GM12878 (cell line): ENCODE measurements at regions not wholly inside any gene's neighbourhood (a gene's known extent, or its start where the extent isn't known, plus 50 kb on each side); places are given as distances from the start of the nearest gene placed in this dataset.

Source experiments
- ATAC-seq: fragments of 200-7000 bp; cut with Tn5 transposase; 3 replicates; pipeline ENCODE4 v1.9.1; 2020; ENCODE audit warnings: mild to moderate bottlenecking, moderate library complexity
- BruUV-seq: library from RNA; stranded (reverse); fragments of 400-500 nt; replicated peaks from 2 replicates; lab custom pipeline; 2021; lab: Mats Ljungman, UMichigan
- CTCF ChIA-PET: fragments of 300-600 bp; sonication (Branson Sonifier 250); formaldehyde crosslinking; extraction: SDS; loops from one replicate; lab custom pipeline; 2021; ENCODE audit warnings: inconsistent platforms; lab: Yijun Ruan, JAX
- POLR2A ChIA-PET: fragments of 350-600 bp; formaldehyde crosslinking; extraction: SDS; loops from one replicate; lab custom pipeline; 2021; ENCODE audit warnings: inconsistent platforms; lab: Charles Lee
- RAD21 ChIA-PET: fragments of 300-600 bp; sonication (Branson Sonifier 250); formaldehyde crosslinking; loops from one replicate; lab custom pipeline; 2023; ENCODE audit warnings: antibody characterized with exemption; ENCODE audit not compliant: unreplicated experiment; lab: Charles Lee
- SMC1A ChIA-PET: fragments of 300-600 bp; sonication (Branson Sonifier 250); formaldehyde crosslinking; loops from one replicate; lab custom pipeline; 2023; ENCODE audit not compliant: unreplicated experiment, uncharacterized antibody; lab: Charles Lee
- DNase-seq: peaks from one replicate; pipeline ENCODE4 v3.0.0-alpha.2; 2011; ENCODE audit warnings: low read depth, low spot score
- FAIRE-seq: peaks from 3 replicates; lab custom pipeline; 2011; peaks lifted over from hg19 to GRCh38; lab: Jason Lieb, UNC
- H2AFZ ChIP-seq: 2 replicates; pipeline ENCODE4 v1.6.0; 2011; ENCODE audit warnings: low read depth, low read length, control low read depth; ENCODE audit not compliant: control insufficient read depth
- H3K27ac ChIP-seq: 2 replicates; pipeline ENCODE4 v1.5.1; 2011; ENCODE audit warnings: control low read depth; ENCODE audit not compliant: control insufficient read depth, insufficient read depth
- H3K27me3 ChIP-seq, 2 experiments: replicated peaks in 1 of 2; 2 replicates each; pipeline versions ENCODE4 v1.6.0 to v1.6.1; 2011; ENCODE audit warnings: low read length in 1 of 2; ENCODE audit not compliant: control insufficient read depth in 2 of 2, insufficient read depth in 2 of 2
- H3K36me3 ChIP-seq, 2 experiments: 2 replicates each; pipeline ENCODE4 v1.5.1; 2011; ENCODE audit warnings: low read length in 1 of 2; ENCODE audit not compliant: control insufficient read depth in 2 of 2, insufficient read depth in 2 of 2
- H3K4me1 ChIP-seq: 2 replicates; pipeline ENCODE4 v1.6.1; 2011; ENCODE audit warnings: mild to moderate bottlenecking, low read length, moderate library complexity, mixed read lengths; ENCODE audit not compliant: control insufficient read depth, insufficient read depth
- H3K4me2 ChIP-seq: 2 replicates; pipeline ENCODE4 v1.6.0; 2011; ENCODE audit warnings: control low read depth; ENCODE audit not compliant: control insufficient read depth, insufficient read depth
- H3K4me3 ChIP-seq: fragments of 200-600 bp; sonication (generic); 2 replicates; pipeline ENCODE4 v1.5.1; 2016
- H3K79me2 ChIP-seq: 2 replicates; pipeline ENCODE4 v1.6.0; 2011; ENCODE audit warnings: low read length; ENCODE audit not compliant: control insufficient read depth, insufficient read depth
- H3K9ac ChIP-seq: 2 replicates; pipeline ENCODE4 v1.8.0; 2011; ENCODE audit warnings: low read length, control low read depth, mixed read lengths; ENCODE audit not compliant: control insufficient read depth, insufficient read depth
- H3K9me3 ChIP-seq: replicated peaks from 3 replicates; pipeline ENCODE4 v1.5.1; 2011; ENCODE audit warnings: mild to moderate bottlenecking, low read length; ENCODE audit not compliant: control insufficient read depth, insufficient read depth
- H4K20me1 ChIP-seq: 2 replicates; pipeline ENCODE4 v1.6.0; 2011; ENCODE audit not compliant: control insufficient read depth, insufficient read depth
- ATF7 ChIP-seq: fragments of 450-650 bp; IDR thresholded peaks from 2 replicates; pipeline ENCODE4 v1.6.1; 2016; ENCODE audit warnings: low read depth, mild to moderate bottlenecking
- EGR1 ChIP-seq, 2 experiments: IDR thresholded peaks; 1 replicate in 1 of 2; 2 replicates in 1 of 2; pipeline ENCODE4 v1.6.1; 2011 to 2012; ENCODE audit warnings: low read depth in 2 of 2, low read length in 2 of 2, borderline replicate concordance in 1 of 2, mild to moderate bottlenecking in 1 of 2, moderate library complexity in 1 of 2
- SKIL ChIP-seq: fragments of 450-650 bp; IDR thresholded peaks from 2 replicates; pipeline ENCODE4 v1.6.1; 2017; ENCODE audit warnings: mild to moderate bottlenecking, low read depth, inconsistent platforms; ENCODE audit not compliant: poor library complexity, severe bottlenecking
- TCF7 ChIP-seq: IDR thresholded peaks from 2 replicates; pipeline ENCODE4 v1.6.1; 2014; ENCODE audit warnings: antibody characterized with exemption, borderline replicate concordance
- ZNF207 ChIP-seq: fragments of 450-650 bp; IDR thresholded peaks from 2 replicates; pipeline ENCODE4 v1.6.1; 2014; ENCODE audit warnings: antibody characterized with exemption, mild to moderate bottlenecking, borderline replicate concordance
- ZNF274 ChIP-seq: IDR thresholded peaks from one replicate; pipeline ENCODE4 v1.8.0; 2011; ENCODE audit not compliant: insufficient read length, insufficient read depth
- ZNF622 ChIP-seq: fragments of 450-650 bp; IDR thresholded peaks from 2 replicates; pipeline ENCODE4 v1.6.1; 2017; ENCODE audit warnings: mild to moderate bottlenecking, inconsistent platforms
- WGBS: methylation state at CpG from one replicate; pipeline ENCODE4 v1.1.6; 2016; ENCODE audit warnings: low lambda C conversion rate; ENCODE audit not compliant: insufficient replicate concordance, insufficient coverage; ENCODE audit errors: missing lambda C conversion rate; 5-methylcytosine and 5-hydroxymethylcytosine counted together
- in situ Hi-C: fragments of 300-500 bp; cut with MboI; formaldehyde crosslinking; loops from 9 replicates; pipeline ENCODE4 v1.14.3; 2018; ENCODE audit warnings: mixed read lengths
- intact Hi-C: fragments of 100-400 bp; cut with micrococcal nuclease; formaldehyde crosslinking; loops from one replicate; pipeline ENCODE4 v1.14.2; 2022; ENCODE audit not compliant: unreplicated experiment

- ChIA-PET POLR2A (no interaction called here), SMC1A (no interaction called here), RAD21 (no interaction called here), CTCF (no interaction called here)
- no peaks in the 10 kb centered on the region for H3K9me3 ChIP-seq
- no peaks in the 10 kb centered on the region for H3K36me3 ChIP-seq
- H3K79me2 ChIP-seq, result no peaks in the 10 kb centered on the region
- BruUV-seq, result no TSS peak
- no peaks in the 10 kb centered on the region for H3K27me3 ChIP-seq
- TF ChIP-seq ZNF274, result no peak
- no peak for TF ChIP-seq SKIL
- no peak for TF ChIP-seq ZNF207
- intact Hi-C loops, result no loop called here
- in situ Hi-C loops, result no loop called here
- no peak for DNase-seq
- no peak overlapping the region for H3K27ac ChIP-seq
- H4K20me1 ChIP-seq, result no peaks in the 10 kb centered on the region
- 44% methylated on average over 11 of the region's 11 CpGs for WGBS
- no peak overlapping the region for H3K4me3 ChIP-seq
- no peak for FAIRE-seq
- H3K4me1 ChIP-seq, result no peaks in the 10 kb centered on the region
- H2AFZ ChIP-seq, result no peak overlapping the region
- no peak overlapping the region for H3K4me2 ChIP-seq
- no peak overlapping the region for H3K9ac ChIP-seq
- no peak for ATAC-seq
These were observed 173.6 kb upstream of the RAB6C start for GRCh38 chr2:129805899-129806298.

DNA sequence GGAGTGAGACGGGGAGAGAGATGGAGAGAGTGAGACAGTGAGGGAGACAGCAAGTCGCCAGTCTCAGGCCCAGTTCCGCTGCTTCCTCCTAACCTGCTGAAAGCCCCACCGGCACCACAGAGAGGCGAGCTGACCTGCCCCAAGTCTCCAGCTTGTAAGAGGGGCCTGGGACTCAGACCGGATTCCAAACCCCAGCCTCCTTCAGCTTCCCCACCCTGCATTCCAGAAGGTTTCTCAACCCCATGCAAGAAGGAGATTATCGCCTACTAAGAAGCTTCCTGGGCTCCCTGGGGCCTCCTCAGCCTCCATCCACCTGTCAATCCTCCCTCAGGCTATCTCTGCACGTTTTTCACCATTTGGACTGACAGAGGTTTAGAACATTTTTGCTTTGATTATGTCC, 173.1 kb upstream of the RAB6C start:
- intact Hi-C loops (no loop called here), in situ Hi-C loops (no loop called here)
- H3K4me2 ChIP-seq, result no peak overlapping the region
- no peak overlapping the region for H3K4me3 ChIP-seq
- ChIA-PET SMC1A (no interaction called here), CTCF (no interaction called here), RAD21 (no interaction called here), POLR2A (no interaction called here)
- DNase-seq (no peak), ATAC-seq (no peak), FAIRE-seq (no peak)
- no peaks in the 10 kb centered on the region for H3K79me2 ChIP-seq
- no peak overlapping the region for H3K9ac ChIP-seq
- no peaks in the 10 kb centered on the region for H3K36me3 ChIP-seq
- H3K27ac ChIP-seq, result no peak overlapping the region
- H4K20me1 ChIP-seq, result no peaks in the 10 kb centered on the region
- no peaks in the 10 kb centered on the region for H3K4me1 ChIP-seq
- H3K9me3 ChIP-seq, result no peaks in the 10 kb centered on the region
- BruUV-seq, result no TSS peak
- WGBS, result 29% methylated on average over 8 of the region's 8 CpGs
- H2AFZ ChIP-seq, result no peak overlapping the region
- no peaks in the 10 kb centered on the region for H3K27me3 ChIP-seq
- TF ChIP-seq ZNF622 (no peak), TCF7 (no peak), ATF7 (no peak), EGR1 (IDR thresholded peaks at IDR 0.05; ENCODE audit: borderline replicate concordance in 1 of 2, low read depth in 2 of 2, low read length in 2 of 2) (no peak)
- TF ChIP-seq, all 136 proteins: peak for 0
